CD4-positive, CD25-positive, alpha-beta regulatory T cell (primary cell): ENCODE measurements at regions not wholly inside any gene's neighbourhood (a gene's known extent, or its start where the extent isn't known, plus 50 kb on each side); places are given as distances from the start of the nearest gene placed in this dataset.

Source experiments
- ATAC-seq, 2 donors: fragments of 150-1000 bp; cut with Tn5 transposase; one replicate each; pipeline ENCODE4 v1.10.0; 2021; ENCODE audit warnings: low read depth in 2 of 2, moderate number of reproducible peaks in 2 of 2, moderate library complexity in 1 of 2
- DNase-seq, 3 donors: peaks; one replicate each; pipeline versions ENCODE4 v3.0.0 to v3.0.0-alpha.2; 2012 to 2022; ENCODE audit warnings: mixed read lengths in 1 of 3
- H3K27ac ChIP-seq: one replicate; pipeline ENCODE4 v1.7.0; 2013; ENCODE audit warnings: mild to moderate bottlenecking, low read length; ENCODE audit not compliant: insufficient read depth, poor library complexity, severe bottlenecking
- H3K27me3 ChIP-seq: one replicate; pipeline ENCODE4 v1.7.0; 2013; ENCODE audit warnings: low read length; ENCODE audit not compliant: control insufficient read depth, insufficient read depth
- H3K36me3 ChIP-seq: one replicate; pipeline ENCODE4 v1.7.0; 2013; ENCODE audit warnings: mild to moderate bottlenecking, low read length, moderate library complexity; ENCODE audit not compliant: control insufficient read depth, insufficient read depth
- H3K4me1 ChIP-seq: 2 replicates; pipeline ENCODE4 v1.7.0; 2013; ENCODE audit warnings: mild to moderate bottlenecking, low read length; ENCODE audit not compliant: insufficient read depth, control insufficient read depth, poor library complexity, severe bottlenecking
- H3K4me3 ChIP-seq: one replicate; pipeline ENCODE4 v1.7.0; 2013; ENCODE audit warnings: low read depth, mild to moderate bottlenecking, low read length, moderate library complexity
- H3K9me3 ChIP-seq, 2 experiments: 1 replicate in 1 of 2; 2 replicates in 1 of 2; pipeline ENCODE4 v1.7.0; 2013; ENCODE audit warnings: low read length in 2 of 2, mild to moderate bottlenecking in 1 of 2, moderate library complexity in 1 of 2; ENCODE audit not compliant: control insufficient read depth in 2 of 2
- H3K27ac Mint-ChIP-seq, 3 donors: one replicate each; pipeline ENCODE4 v1.8.0; 2020 to 2022; ENCODE audit warnings: mild to moderate bottlenecking in 3 of 3, mixed read lengths in 3 of 3, moderate library complexity in 2 of 3
- H3K27me3 Mint-ChIP-seq: one replicate; pipeline ENCODE4 v1.8.0; 2022; ENCODE audit warnings: mild to moderate bottlenecking, mixed read lengths
- H3K36me3 Mint-ChIP-seq: one replicate; pipeline ENCODE4 v1.8.0; 2020; ENCODE audit warnings: mixed read lengths
- H3K4me1 Mint-ChIP-seq, 4 donors: one replicate each; pipeline ENCODE4 v1.8.0; 2020 to 2022; ENCODE audit warnings: mixed read lengths in 4 of 4, mild to moderate bottlenecking in 1 of 4
- H3K4me3 Mint-ChIP-seq, 4 donors: one replicate each; pipeline ENCODE4 v1.8.0; 2020 to 2022; ENCODE audit warnings: mild to moderate bottlenecking in 4 of 4, mixed read lengths in 4 of 4, moderate library complexity in 3 of 4
- H3K9me3 Mint-ChIP-seq, 7 donors: one replicate each; pipeline ENCODE4 v1.8.0; 2020 to 2022; ENCODE audit warnings: mixed read lengths in 7 of 7, mild to moderate bottlenecking in 3 of 7, moderate library complexity in 2 of 7

GRCh38 chr1:213647864-213648650 is 339.7 kb upstream of the PROX1 start:
- H3K4me1 ChIP-seq: no peaks in the 10 kb centered on the region
- no peaks in the 10 kb centered on the region for H3K27me3 ChIP-seq
- no peak overlapping the region for H3K4me3 ChIP-seq
- Mint-ChIP-seq H3K4me1 (no peaks in the 10 kb centered on the region), H3K9me3 (peaks cover 0 to 4% (median 0%) of the 10 kb centered on the region in 7 donors), H3K27me3 (no peaks in the 10 kb centered on the region), H3K27ac (no peak overlapping the region), H3K36me3 (no peaks in the 10 kb centered on the region), H3K4me3 (no peak overlapping the region)
- H3K27ac ChIP-seq: no peak overlapping the region
- H3K36me3 ChIP-seq: no peaks in the 10 kb centered on the region
- H3K9me3 ChIP-seq: no peaks in the 10 kb centered on the region
- no peak for ATAC-seq
- DNase-seq: no peak

DNA sequence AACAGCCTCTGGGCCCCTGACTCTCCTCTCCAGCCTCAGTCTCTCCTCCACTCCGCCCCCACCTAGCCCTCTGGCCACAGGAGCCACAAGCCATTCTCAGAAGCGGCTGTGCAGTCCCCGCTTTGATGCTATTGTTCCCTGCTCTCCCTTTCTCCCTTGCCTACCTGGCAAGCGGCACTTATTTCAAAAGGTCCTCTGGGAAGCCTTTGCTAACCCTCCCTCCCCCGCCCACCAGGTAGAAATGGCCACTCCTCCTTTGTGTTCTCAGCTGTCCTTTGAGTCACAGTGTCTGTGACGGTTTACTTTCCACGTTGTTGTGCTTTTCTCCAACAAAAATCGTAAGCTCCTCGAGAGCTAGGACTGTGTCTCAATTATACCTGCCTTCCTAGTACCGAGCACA is 338.4 kb upstream of the PROX1 start:
- no peaks in the 10 kb centered on the region for H3K27me3 ChIP-seq
- H3K9me3 Mint-ChIP-seq: peaks cover 0 to 4% (median 0%) of the 10 kb centered on the region in 7 donors
- no peaks in the 10 kb centered on the region for H3K4me1 ChIP-seq
- H3K4me3 Mint-ChIP-seq: no peak overlapping the region
- H3K36me3 Mint-ChIP-seq: no peaks in the 10 kb centered on the region
- H3K4me3 ChIP-seq: no peak overlapping the region
- no peak overlapping the region for H3K27ac ChIP-seq
- H3K27me3 Mint-ChIP-seq: no peaks in the 10 kb centered on the region
- H3K9me3 ChIP-seq: no peaks in the 10 kb centered on the region
- no peaks in the 10 kb centered on the region for H3K4me1 Mint-ChIP-seq
- no peaks in the 10 kb centered on the region for H3K36me3 ChIP-seq
- ATAC-seq (no peak), DNase-seq (no peak)
- H3K27ac Mint-ChIP-seq: no peak overlapping the region

DNA sequence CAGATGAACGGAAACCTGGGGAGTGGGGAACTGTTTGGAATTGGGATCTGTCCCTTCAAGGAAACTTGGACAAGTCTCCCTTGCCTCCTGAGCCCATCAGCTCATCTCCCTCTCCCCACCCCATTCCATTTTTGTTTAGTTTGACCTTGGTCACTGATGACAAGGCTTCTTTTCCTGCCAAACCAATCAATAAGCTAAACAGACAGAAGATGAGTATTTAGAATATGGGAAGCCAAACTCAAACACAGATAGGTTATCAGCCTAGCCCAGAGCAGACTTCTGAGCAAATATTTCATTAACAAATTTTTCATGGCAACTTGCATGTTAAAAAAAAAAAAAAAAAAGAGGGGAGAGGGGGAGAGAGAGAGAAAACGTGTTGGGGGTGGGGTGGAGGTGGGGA is 337.2 kb upstream of the PROX1 start:
- Histone ChIP-seq H3K9me3 (no peaks in the 10 kb centered on the region), H3K27ac (no peak overlapping the region), H3K36me3 (no peaks in the 10 kb centered on the region), H3K4me1 (no peaks in the 10 kb centered on the region), H3K4me3 (no peak overlapping the region), H3K27me3 (no peaks in the 10 kb centered on the region)
- ATAC-seq: no peak
- no peaks in the 10 kb centered on the region for H3K36me3 Mint-ChIP-seq
- H3K4me3 Mint-ChIP-seq: no peak overlapping the region
- H3K4me1 Mint-ChIP-seq: no peaks in the 10 kb centered on the region
- peaks cover 0 to 4% (median 0%) of the 10 kb centered on the region in 7 donors for H3K9me3 Mint-ChIP-seq
- H3K27me3 Mint-ChIP-seq: no peaks in the 10 kb centered on the region
- H3K27ac Mint-ChIP-seq: no peak overlapping the region
- DNase-seq: no peak

DNA sequence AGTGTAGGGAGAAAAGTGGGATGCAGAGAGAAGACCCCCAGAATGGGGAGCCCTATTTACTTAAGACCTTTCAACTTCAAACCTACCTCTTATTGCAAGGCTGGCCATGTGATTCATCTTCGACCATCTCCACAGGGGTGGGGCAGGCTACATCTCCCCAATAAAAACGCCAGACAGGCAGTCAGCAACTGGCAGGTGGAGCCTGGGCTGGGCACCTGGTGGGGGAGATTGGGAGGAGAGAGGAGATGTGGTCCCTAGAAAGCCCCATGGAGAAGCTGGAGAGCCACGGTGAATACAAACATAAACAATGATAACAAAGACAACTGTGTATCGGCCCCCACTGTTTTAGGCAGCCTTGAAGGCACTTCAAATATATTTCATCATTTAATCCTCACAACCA is 336.7 kb upstream of the PROX1 start:
- no peak for ATAC-seq
- Histone ChIP-seq H3K4me1 (no peaks in the 10 kb centered on the region), H3K4me3 (no peak overlapping the region), H3K27ac (no peak overlapping the region), H3K36me3 (no peaks in the 10 kb centered on the region), H3K27me3 (no peaks in the 10 kb centered on the region), H3K9me3 (no peaks in the 10 kb centered on the region)
- H3K4me1 Mint-ChIP-seq: no peaks in the 10 kb centered on the region
- DNase-seq: no peak
- H3K36me3 Mint-ChIP-seq: no peaks in the 10 kb centered on the region
- H3K27me3 Mint-ChIP-seq: no peaks in the 10 kb centered on the region
- H3K4me3 Mint-ChIP-seq: no peak overlapping the region
- peaks cover 0 to 4% (median 0%) of the 10 kb centered on the region in 7 donors for H3K9me3 Mint-ChIP-seq
- H3K27ac Mint-ChIP-seq: no peak overlapping the region

- no peaks in the 10 kb centered on the region for H3K36me3 Mint-ChIP-seq
- no peak overlapping the region for H3K4me3 Mint-ChIP-seq
- no peaks in the 10 kb centered on the region for H3K4me1 Mint-ChIP-seq
- no peaks in the 10 kb centered on the region for H3K9me3 ChIP-seq
- H3K4me3 ChIP-seq: no peak overlapping the region
- DNase-seq: no peak
- ATAC-seq: no peak
- no peaks in the 10 kb centered on the region for H3K36me3 ChIP-seq
- no peaks in the 10 kb centered on the region for H3K27me3 ChIP-seq
- no peaks in the 10 kb centered on the region for H3K4me1 ChIP-seq
- no peaks in the 10 kb centered on the region for H3K27me3 Mint-ChIP-seq
- no peak overlapping the region for H3K27ac ChIP-seq
- no peak overlapping the region for H3K27ac Mint-ChIP-seq
- H3K9me3 Mint-ChIP-seq: peaks cover 0 to 2% (median 0%) of the 10 kb centered on the region in 7 donors
Observed at GRCh38 chr1:213652109-213652508, 335.7 kb upstream of the PROX1 start.

DNA sequence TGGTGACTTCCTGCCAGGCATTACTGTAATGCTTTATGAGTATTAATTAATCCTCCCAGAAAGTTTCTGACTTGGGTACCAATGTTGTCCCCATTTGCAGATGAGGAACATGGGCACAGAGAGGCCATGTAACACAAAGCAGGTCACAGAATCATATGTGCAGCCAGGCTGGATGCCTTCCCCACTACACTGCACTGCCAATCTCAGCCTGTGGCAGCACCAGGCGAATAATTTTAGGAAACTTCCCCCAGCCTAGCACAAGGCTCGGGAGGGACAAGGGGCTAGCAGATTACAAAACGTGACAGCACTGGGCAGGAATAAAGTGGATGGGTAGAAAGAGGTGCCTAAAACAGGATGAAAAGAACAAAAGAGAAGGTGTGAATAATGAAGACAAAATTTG is 331.7 kb upstream of the PROX1 start:
- H3K27me3 Mint-ChIP-seq: no peaks in the 10 kb centered on the region
- H3K9me3 ChIP-seq: no peaks in the 10 kb centered on the region
- ATAC-seq (no peak), DNase-seq (no peak)
- no peaks in the 10 kb centered on the region for H3K9me3 Mint-ChIP-seq
- H3K4me1 ChIP-seq: no peaks in the 10 kb centered on the region
- H3K27ac Mint-ChIP-seq: no peak overlapping the region
- no peaks in the 10 kb centered on the region for H3K27me3 ChIP-seq
- no peak overlapping the region for H3K4me3 Mint-ChIP-seq
- no peaks in the 10 kb centered on the region for H3K36me3 Mint-ChIP-seq
- H3K4me1 Mint-ChIP-seq: no peaks in the 10 kb centered on the region
- no peaks in the 10 kb centered on the region for H3K36me3 ChIP-seq
- H3K27ac ChIP-seq: no peak overlapping the region
- H3K4me3 ChIP-seq: no peak overlapping the region

DNA sequence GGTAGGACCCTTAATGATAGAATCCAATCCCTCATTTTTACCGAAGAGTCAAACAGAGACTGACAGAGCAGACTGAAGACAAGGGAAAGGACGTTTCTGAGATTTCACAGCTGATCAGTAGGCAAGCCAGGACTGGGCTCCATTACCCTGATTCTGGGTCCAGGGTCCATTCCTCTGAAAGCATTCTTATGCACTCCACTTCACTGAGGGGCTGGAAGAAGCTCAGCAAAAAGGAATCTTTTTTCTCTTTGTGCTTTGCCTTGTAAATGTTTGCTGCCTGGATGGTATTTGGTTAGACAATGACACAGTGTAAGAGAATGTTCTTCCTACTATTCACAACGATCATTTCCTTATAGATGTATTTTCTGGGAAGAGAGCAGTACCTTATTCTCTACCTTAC is 331.3 kb upstream of the PROX1 start:
- H3K36me3 Mint-ChIP-seq: no peaks in the 10 kb centered on the region
- no peak for DNase-seq

GRCh38 chr1:213657013-213657412 is 330.8 kb upstream of the PROX1 start:
- Histone ChIP-seq H3K27me3 (no peaks in the 10 kb centered on the region), H3K9me3 (no peaks in the 10 kb centered on the region), H3K36me3 (no peaks in the 10 kb centered on the region), H3K27ac (no peak overlapping the region), H3K4me1 (no peaks in the 10 kb centered on the region), H3K4me3 (no peak overlapping the region)
- ATAC-seq (no peak), DNase-seq (no peak)
- H3K27ac Mint-ChIP-seq: no peak overlapping the region
- H3K4me1 Mint-ChIP-seq: no peaks in the 10 kb centered on the region
- H3K27me3 Mint-ChIP-seq: no peaks in the 10 kb centered on the region
- H3K9me3 Mint-ChIP-seq: no peaks in the 10 kb centered on the region
- H3K36me3 Mint-ChIP-seq: no peaks in the 10 kb centered on the region
- no peak overlapping the region for H3K4me3 Mint-ChIP-seq

More for the DNA sequence above, 331.3 kb upstream of the PROX1 start:
- no peak for ATAC-seq
- Mint-ChIP-seq H3K27ac (no peak overlapping the region), H3K27me3 (no peaks in the 10 kb centered on the region), H3K4me3 (no peak overlapping the region), H3K9me3 (no peaks in the 10 kb centered on the region), H3K4me1 (no peaks in the 10 kb centered on the region)
- H3K27ac ChIP-seq: no peak overlapping the region
- H3K4me1 ChIP-seq: no peaks in the 10 kb centered on the region
- no peak overlapping the region for H3K4me3 ChIP-seq
- no peaks in the 10 kb centered on the region for H3K9me3 ChIP-seq
- H3K36me3 ChIP-seq: no peaks in the 10 kb centered on the region
- no peaks in the 10 kb centered on the region for H3K27me3 ChIP-seq
